ENCODE measurements at regions not wholly inside any gene's neighbourhood (a gene's known extent, or its start where the extent isn't known, plus 50 kb on each side); places are given as distances from the start of the nearest gene placed in this dataset.

DNA sequence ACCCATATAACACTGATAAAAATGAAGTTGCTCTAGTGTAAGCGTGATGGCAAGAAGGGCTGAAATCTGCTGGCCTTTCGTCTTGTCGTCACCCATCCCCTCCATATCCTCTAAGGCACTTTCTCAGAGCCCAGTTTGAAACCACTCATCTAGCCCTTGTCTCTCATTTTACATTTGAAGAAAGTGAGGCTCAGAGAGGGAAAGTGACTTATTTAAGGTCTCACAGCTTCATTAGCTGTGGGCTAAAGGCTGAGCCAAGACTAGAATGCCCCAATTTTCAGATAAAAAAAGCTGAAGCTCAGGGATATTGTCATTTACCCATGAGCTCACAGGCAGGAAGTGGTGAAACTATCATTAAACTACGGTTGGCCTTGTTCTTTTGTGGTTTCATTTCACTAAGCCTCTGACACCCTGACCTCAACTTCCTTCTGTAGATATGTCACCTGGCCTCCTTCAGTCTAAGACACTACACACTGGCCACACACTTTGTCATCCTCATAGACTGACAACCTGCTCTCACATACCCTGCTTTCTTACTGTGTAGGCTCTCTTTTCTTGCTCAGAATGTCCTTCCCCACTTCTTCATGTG is 176.7 kb upstream of the DMAC1 start:
- 78 to 80% methylated on average over 4 of the region's 4 CpGs for WGBS, 2 donors
- TF ChIP-seq, protein P1, sequence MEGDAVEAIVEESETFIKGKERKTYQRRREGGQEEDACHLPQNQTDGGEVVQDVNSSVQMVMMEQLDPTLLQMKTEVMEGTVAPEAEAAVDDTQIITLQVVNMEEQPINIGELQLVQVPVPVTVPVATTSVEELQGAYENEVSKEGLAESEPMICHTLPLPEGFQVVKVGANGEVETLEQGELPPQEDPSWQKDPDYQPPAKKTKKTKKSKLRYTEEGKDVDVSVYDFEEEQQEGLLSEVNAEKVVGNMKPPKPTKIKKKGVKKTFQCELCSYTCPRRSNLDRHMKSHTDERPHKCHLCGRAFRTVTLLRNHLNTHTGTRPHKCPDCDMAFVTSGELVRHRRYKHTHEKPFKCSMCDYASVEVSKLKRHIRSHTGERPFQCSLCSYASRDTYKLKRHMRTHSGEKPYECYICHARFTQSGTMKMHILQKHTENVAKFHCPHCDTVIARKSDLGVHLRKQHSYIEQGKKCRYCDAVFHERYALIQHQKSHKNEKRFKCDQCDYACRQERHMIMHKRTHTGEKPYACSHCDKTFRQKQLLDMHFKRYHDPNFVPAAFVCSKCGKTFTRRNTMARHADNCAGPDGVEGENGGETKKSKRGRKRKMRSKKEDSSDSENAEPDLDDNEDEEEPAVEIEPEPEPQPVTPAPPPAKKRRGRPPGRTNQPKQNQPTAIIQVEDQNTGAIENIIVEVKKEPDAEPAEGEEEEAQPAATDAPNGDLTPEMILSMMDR (IDR thresholded peaks at IDR 0.05), result no peak
- no peak for TF ChIP-seq POLR2A (IDR thresholded peaks at IDR 0.05)
- peak in 1 of 4 donors; percentile 27 for DNase-seq
- intact Hi-C loops (cut with DNase I), result no loop called here
- H3K36me3 ChIP-seq (replicated peaks in 1 of 2; ENCODE audit: insufficient read depth in 1 of 2, low read depth in 2 of 2), result no peaks in the 10 kb centered on the region
- no peak for ATAC-seq
- H3K4me3 ChIP-seq, result no peak overlapping the region
- H3K4me1 ChIP-seq, result no peaks in the 10 kb centered on the region
- H3K9me3 ChIP-seq, result no peaks in the 10 kb centered on the region
- no peaks in the 10 kb centered on the region for H3K27me3 ChIP-seq
- H3K27ac ChIP-seq, result no peak overlapping the region

DNA sequence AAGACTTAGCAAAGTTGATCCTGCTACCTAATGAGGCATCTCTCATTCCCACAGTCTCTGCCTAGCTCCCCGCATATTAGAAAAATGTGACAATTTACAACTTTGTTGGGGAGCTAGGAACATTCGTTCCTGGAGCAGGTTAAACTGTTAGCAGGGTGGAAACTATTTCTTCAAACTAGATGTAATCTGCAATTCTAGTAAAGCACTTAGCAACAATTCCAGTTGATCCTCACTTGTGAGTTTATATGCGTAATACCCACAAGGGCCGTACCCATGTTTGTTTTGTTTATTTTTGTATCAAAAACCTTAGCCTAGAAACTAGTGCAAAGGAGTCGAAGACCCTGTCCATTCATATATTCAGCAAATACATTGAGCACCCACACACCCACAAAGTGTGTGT is 175.8 kb upstream of the DMAC1 start:
- 88 to 90% methylated on average over 5 of the region's 5 CpGs for WGBS, 2 donors
- intact Hi-C loops (cut with DNase I), result no loop called here
- Histone ChIP-seq H3K27ac (no peak overlapping the region), H3K36me3 (replicated peaks in 1 of 2; ENCODE audit: insufficient read depth in 1 of 2, low read depth in 2 of 2) (no peaks in the 10 kb centered on the region), H3K27me3 (no peaks in the 10 kb centered on the region), H3K4me1 (no peaks in the 10 kb centered on the region), H3K4me3 (no peak overlapping the region), H3K9me3 (no peaks in the 10 kb centered on the region)
- ATAC-seq (no peak), DNase-seq (no peak)
- TF ChIP-seq, protein P1 (IDR thresholded peaks at IDR 0.05), result no peak
- no peak for TF ChIP-seq POLR2A (IDR thresholded peaks at IDR 0.05)

GRCh38 chr9:7974335-7974960 is 174.9 kb upstream of the DMAC1 start:
- Histone ChIP-seq H3K9me3 (no peaks in the 10 kb centered on the region), H3K36me3 (replicated peaks in 1 of 2; ENCODE audit: insufficient read depth in 1 of 2, low read depth in 2 of 2) (no peaks in the 10 kb centered on the region), H3K27me3 (no peaks in the 10 kb centered on the region), H3K27ac (no peak overlapping the region), H3K4me3 (no peak overlapping the region), H3K4me1 (no peaks in the 10 kb centered on the region)
- DNase-seq (peak in 2 of 4 donors; percentile 5 to 16), ATAC-seq (no peak)
- TF ChIP-seq POLR2A (IDR thresholded peaks at IDR 0.05), result no peak
- TF ChIP-seq, protein P1 (IDR thresholded peaks at IDR 0.05), result no peak
- intact Hi-C loops (cut with DNase I), result no loop called here
- WGBS, 2 donors, result 38 to 47% methylated on average over 5 of the region's 5 CpGs

DNA sequence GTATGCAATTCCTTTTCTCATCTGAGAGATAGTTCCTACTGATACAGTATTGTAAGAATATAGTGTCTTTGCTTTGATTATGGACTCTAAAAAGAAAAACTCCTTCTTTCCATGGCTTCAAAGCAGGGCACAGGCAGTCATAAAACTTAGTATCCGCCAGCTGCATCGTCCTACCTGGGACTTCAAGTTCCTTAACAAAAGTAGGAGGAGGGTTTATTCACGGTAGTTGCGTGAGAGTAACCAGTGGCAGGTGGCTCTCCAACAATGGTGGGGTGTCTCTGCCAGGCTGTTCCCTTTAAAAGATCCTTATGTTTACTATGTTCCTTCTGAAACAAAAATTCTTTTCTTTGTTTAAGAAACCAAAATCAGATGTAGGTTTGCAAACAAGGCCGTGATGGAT is 173.5 kb upstream of the DMAC1 start:
- no peak for DNase-seq
- Histone ChIP-seq H3K4me3 (no peak overlapping the region), H3K27me3 (no peaks in the 10 kb centered on the region), H3K4me1 (no peaks in the 10 kb centered on the region), H3K9me3 (no peaks in the 10 kb centered on the region), H3K27ac (no peak overlapping the region), H3K36me3 (replicated peaks in 1 of 2; ENCODE audit: insufficient read depth in 1 of 2, low read depth in 2 of 2) (no peaks in the 10 kb centered on the region)
- WGBS, 2 donors, result 68 to 71% methylated on average over 5 of the region's 5 CpGs
- ATAC-seq, result no peak
- intact Hi-C loops (cut with DNase I), result no loop called here
- no peak for TF ChIP-seq POLR2A (IDR thresholded peaks at IDR 0.05)
- TF ChIP-seq, protein P1 (IDR thresholded peaks at IDR 0.05), result no peak

Data from body of pancreas (tissue), 4 donors.